ENCODE measurements at regions not wholly inside any gene's neighbourhood (a gene's known extent, or its start where the extent isn't known, plus 50 kb on each side); places are given as distances from the start of the nearest gene placed in this dataset.

- no peaks in the 10 kb centered on the region for H4K20me1 ChIP-seq (ENCODE audit: control insufficient read depth, insufficient read depth, insufficient read length)
- WGBS (ENCODE audit: extremely low coverage, insufficient read length, low lambda C conversion rate), result no CpG with 5 or more reads among the region's 1 CpG
- no peak overlapping the region for H3K4me2 ChIP-seq (ENCODE audit: insufficient read depth, insufficient read length, low read length)
- no peak overlapping the region for H4K91ac ChIP-seq (ENCODE audit: insufficient read length, low read depth, low read length)
- H3K27me3 ChIP-seq (ENCODE audit: insufficient read depth, low read length), result no peaks in the 10 kb centered on the region
- H2BK5ac ChIP-seq (ENCODE audit: insufficient read length, low read length), result no peak overlapping the region
- no peaks in the 10 kb centered on the region for H3K23me2 ChIP-seq (ENCODE audit: insufficient read length, low read depth, low read length, poor library complexity, severe bottlenecking)
- H3K18ac ChIP-seq (ENCODE audit: insufficient read length, low read depth, low read length), result no peak overlapping the region
- no peak overlapping the region for H3K27ac ChIP-seq (ENCODE audit: insufficient read length, low read depth, low read length)
- Mint-ChIP-seq H3K36me3 (ENCODE audit: insufficient read depth in 1 of 3, low read depth in 3 of 3) (no peaks in the 10 kb centered on the region), H3K4me3 (no peak overlapping the region), H3K4me1 (peaks cover 16 to 18% of the 10 kb centered on the region in 2 experiments), H3K9me3 (no peaks in the 10 kb centered on the region), H3K27ac (peak overlapping the region in 1 of 3 experiments; percentile 74; a peak in 2 of 7 replicates), H3K27me3 (ENCODE audit: low read depth) (no peaks in the 10 kb centered on the region)
- H3T11ph ChIP-seq (ENCODE audit: low read length), result no peak overlapping the region
- H3K23ac ChIP-seq (ENCODE audit: insufficient read length, low read depth, low read length), result no peak overlapping the region
- H3K9me3 ChIP-seq (ENCODE audit: control insufficient read depth, low read depth, low read length), result no peaks in the 10 kb centered on the region
- no peak overlapping the region for H3K56ac ChIP-seq (ENCODE audit: insufficient read length, low read depth, low read length)
- no peak overlapping the region for H3K4ac ChIP-seq (ENCODE audit: low read depth, low read length)
- H4K5ac ChIP-seq (ENCODE audit: insufficient read length, low read depth, low read length), result no peak overlapping the region
- H3K9ac ChIP-seq (ENCODE audit: extremely low read depth, insufficient read length, low read length), result no peak overlapping the region
- H2AK5ac ChIP-seq (ENCODE audit: insufficient read length, low read length), result no peak overlapping the region
- no peak overlapping the region for H2BK120ac ChIP-seq (ENCODE audit: low read depth, low read length, poor library complexity, severe bottlenecking)
- no peaks in the 10 kb centered on the region for H3K79me2 ChIP-seq (ENCODE audit: insufficient read depth, low read length)
- TF ChIP-seq CTCF (conservative IDR thresholded peaks at IDR 0.05), result no peak
- no peak overlapping the region for H3K14ac ChIP-seq (ENCODE audit: insufficient read depth, low read length)
- H2AFZ ChIP-seq (ENCODE audit: low read length), result no peak overlapping the region
- no peak overlapping the region for H2BK20ac ChIP-seq (ENCODE audit: low read depth, low read length, poor library complexity, severe bottlenecking)
- no peaks in the 10 kb centered on the region for H3K79me1 ChIP-seq (ENCODE audit: insufficient read depth, low read depth, low read length, poor library complexity, severe bottlenecking)
- no peak for DNase-seq
- no peak overlapping the region for H2BK12ac ChIP-seq (ENCODE audit: insufficient read length, low read depth, low read length)
- H4K8ac ChIP-seq (replicated peaks; ENCODE audit: insufficient read length, low read depth, low read length), result no peak overlapping the region
- H3K4me1 ChIP-seq (ENCODE audit: insufficient read depth, low read length), result no peaks in the 10 kb centered on the region
- H2BK15ac ChIP-seq (ENCODE audit: low read depth, low read length), result no peak overlapping the region
Measured at GRCh38 chr6:12232821-12233220, 57.3 kb upstream of the EDN1 start.
